GM12873 (cell line): ENCODE measurements at regions not wholly inside any gene's neighbourhood (a gene's known extent, or its start where the extent isn't known, plus 50 kb on each side); places are given as distances from the start of the nearest gene placed in this dataset.

Experiments
- TF ChIP-seq, protein P1 (sequence below): IDR thresholded peaks from 2 replicates; pipeline ENCODE4 v1.5.1; 2012; ENCODE audit warnings: low read depth, mild to moderate bottlenecking, moderate library complexity, low read length, control low read depth; ENCODE audit not compliant: insufficient read depth; ENCODE audit errors: missing control alignments

DNA sequence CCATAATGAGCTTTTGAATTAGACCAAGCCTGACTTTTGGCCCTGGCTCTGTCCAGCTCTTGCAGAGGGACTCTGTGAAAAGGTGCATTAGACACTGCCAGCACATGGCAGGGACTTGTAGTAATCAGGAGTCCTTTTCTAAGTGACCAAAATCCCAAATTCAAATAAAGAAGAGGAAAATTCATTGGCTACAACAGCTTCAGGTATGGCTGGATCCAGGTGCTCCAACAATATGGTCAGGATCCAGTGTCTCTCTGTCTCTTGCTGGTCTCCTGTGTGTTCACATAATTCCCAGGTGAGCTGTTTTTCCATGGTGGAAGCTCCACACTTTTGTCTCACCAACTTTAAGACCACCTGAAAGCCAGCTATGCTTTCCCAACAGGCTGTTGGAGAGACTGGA, 358.8 kb upstream of the TNRC6C start:
- TF ChIP-seq, protein P1, sequence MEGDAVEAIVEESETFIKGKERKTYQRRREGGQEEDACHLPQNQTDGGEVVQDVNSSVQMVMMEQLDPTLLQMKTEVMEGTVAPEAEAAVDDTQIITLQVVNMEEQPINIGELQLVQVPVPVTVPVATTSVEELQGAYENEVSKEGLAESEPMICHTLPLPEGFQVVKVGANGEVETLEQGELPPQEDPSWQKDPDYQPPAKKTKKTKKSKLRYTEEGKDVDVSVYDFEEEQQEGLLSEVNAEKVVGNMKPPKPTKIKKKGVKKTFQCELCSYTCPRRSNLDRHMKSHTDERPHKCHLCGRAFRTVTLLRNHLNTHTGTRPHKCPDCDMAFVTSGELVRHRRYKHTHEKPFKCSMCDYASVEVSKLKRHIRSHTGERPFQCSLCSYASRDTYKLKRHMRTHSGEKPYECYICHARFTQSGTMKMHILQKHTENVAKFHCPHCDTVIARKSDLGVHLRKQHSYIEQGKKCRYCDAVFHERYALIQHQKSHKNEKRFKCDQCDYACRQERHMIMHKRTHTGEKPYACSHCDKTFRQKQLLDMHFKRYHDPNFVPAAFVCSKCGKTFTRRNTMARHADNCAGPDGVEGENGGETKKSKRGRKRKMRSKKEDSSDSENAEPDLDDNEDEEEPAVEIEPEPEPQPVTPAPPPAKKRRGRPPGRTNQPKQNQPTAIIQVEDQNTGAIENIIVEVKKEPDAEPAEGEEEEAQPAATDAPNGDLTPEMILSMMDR: no peak

DNA sequence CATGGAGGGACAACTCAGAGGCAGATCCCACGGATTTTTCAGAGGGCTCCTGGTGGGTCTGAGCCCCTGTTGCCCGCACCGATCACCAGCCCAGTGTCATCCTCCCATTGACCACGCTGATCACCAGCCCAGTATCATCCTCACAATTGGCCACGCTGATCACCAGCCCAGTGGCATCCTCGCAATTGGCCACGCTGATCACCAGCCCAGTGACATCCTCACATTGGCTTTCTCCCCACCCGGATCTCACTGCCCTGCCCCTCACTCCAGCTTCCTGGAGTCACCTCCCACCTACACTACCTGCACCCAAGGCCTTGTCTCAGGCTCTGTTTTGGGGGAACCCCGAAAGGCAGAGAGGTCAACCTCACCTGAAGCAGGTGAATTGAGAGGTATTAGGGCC, 358.2 kb upstream of the TNRC6C start:
- TF ChIP-seq, protein P1: no peak

DNA sequence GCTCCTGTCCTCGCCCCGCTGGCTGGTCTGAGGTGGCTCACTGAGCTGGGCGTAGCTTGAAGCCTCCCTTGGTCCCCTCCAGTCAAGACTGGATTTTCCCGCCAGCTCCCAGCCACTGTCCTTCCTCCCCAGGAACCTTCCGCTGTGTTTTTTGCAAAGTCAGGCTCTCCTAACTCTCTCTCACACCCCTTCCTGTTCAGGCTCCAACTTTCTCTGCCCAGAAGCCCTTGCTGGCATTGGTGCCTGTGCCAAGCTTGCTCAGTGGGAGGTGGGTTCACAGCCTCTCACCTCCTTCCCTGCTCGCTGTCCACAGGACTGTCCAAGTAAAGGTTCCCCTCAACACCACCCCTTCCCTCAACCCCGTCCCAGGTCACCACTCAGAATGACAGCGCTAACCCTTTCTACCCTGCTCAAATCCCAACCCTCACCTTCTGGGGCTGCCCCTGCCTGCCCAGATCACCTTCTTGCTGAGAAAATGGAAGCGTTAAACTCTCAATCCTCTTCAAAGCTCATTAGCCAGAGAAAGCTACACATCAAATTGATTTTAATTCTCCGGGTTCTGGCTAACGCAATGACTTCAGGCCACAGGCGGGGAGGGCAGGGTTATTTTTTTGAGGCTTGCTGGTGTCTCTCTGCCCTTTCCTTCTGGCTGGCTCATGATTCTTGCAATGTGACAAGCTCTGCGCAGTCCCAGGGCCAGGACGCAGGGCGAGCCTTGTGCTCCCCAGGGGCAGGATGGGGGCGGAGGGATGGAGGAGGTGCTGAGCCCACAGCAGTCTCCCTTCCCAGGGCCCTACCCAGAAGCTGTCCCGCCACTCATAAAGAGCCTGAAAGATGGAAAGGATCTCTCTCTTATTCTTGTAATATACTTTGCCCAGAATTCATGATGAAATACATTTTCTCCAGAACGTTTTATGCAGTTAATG, 357.2 kb upstream of the TNRC6C start:
- TF ChIP-seq, protein P1: no peak

DNA sequence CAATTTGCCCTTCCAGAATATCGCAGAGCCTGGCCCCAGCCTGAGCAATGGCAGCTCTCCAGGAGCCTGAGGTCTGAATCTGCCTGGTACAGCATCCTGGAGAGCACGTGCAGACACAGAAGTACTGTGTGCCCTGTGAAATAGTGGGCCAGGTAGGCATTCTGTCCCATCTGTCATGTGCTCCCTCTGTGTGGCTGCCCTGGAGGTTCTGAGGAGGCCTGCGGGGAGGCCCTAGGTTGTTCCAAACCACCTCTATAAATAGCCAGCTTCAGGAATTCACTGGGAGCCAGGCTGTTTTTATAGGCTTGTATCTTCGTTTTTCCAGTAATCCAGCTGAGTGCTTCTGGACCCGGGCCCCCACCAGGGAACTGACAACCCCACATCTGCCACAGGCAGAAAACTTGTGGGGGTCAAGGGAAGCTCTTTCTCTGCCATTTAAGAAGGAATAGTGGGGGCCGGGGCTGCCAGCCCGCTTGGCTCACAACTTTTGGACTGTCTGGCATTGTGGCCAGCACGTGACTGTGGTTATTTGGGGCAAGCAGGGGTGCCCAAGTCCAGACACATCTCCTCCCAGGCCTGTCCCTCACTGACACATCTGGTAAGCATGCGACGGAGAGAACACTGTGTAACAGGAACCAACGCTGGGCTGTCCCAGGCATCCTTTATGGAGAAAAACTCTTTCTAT, 356.3 kb upstream of the TNRC6C start:
- TF ChIP-seq, protein P1: no peak

DNA sequence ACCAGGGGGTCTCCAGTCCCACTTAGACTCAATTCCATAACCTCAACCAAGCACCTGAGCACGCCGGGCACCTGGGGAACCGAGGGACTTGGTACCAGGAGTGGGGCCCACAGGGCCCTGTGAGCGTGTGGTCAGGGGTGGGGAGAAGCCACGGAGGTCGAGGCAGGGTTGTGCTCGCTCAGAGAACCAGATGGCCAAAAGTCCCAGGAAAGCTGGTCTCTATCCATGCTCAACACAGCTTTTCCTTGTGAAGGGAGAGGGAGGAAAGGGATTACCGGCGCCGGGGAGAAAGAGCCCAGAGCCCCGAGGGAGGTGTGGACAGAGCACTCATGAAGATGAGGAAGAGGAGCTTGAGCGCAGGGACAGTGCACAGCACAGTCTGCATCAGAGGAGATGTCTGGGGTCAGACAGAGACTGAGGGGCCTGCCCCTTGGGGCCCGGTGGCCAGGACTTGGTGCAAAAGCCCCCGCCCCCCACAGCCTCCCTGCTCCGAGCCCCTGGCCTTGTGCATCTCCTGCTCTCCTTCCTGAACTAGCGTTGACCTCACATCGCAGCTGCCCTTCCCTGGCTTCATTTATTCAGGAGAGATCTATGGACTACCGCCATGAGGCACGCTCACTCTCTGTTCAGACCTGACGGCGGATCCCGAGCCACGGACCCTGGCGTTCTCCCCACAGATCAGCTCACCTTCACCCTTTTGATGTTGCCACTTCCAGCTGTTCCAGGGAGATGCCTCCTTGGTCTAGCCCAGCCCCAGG, 355.4 kb upstream of the TNRC6C start:
- TF ChIP-seq, protein P1: no peak

DNA sequence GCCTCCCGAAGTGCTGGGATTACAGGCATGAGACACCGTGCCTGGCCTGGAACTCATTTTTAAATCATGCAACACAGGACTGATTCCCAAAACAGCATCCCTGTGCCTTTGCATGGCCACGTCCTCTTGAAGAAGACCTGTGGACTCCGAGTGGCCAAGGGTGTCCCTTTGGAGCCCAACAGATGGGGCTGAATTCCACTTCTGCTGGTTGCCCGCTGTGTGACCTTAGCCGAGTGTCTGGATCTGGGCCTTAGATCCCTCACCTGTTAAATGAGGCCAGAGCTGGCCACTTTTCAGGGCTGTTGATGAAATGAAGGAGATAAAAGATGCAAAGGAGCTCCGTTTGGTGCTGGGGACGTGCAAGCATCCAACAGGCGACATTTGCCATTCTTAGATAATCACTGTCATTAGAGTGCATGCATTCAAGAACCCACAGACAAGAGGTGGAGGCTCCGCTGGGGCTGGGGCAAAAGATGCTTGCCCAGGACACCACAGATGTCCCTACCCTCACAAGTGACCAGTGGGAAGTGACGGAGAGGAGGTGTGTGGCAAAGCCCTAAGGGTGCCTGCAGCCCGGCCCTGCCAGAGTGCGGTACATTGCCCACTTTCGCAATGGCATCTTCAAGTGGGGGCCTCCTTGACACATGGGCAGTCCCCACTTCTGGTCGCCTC, 354.1 kb upstream of the TNRC6C start:
- TF ChIP-seq, protein P1: no peak
